ENCODE measurements at regions not wholly inside any gene's neighbourhood (a gene's known extent, or its start where the extent isn't known, plus 50 kb on each side); places are given as distances from the start of the nearest gene placed in this dataset.

- TF ChIP-seq POLR2A (IDR thresholded peaks at IDR 0.05; ENCODE audit: low read depth) (no peak), CTCF (IDR thresholded peaks at IDR 0.05) (no peak), EP300 (IDR thresholded peaks at IDR 0.05) (no peak)
Observed at GRCh38 chr14:28952161-28952560, 185.6 kb downstream of the FOXG1 start.
